AG09309 (cell line): ENCODE measurements at regions not wholly inside any gene's neighbourhood (a gene's known extent, or its start where the extent isn't known, plus 50 kb on each side); places are given as distances from the start of the nearest gene placed in this dataset.

ENCODE experiments used
- DNase-seq: peaks from one replicate; pipeline ENCODE4 v3.0.0-alpha.2; 2010; ENCODE audit warnings: low read depth
- H3K4me3 ChIP-seq: 2 replicates; pipeline ENCODE4 v1.5.1; 2011; ENCODE audit warnings: mild to moderate bottlenecking, low read depth, low read length, moderate library complexity; ENCODE audit not compliant: control insufficient read depth
- CTCF ChIP-seq: IDR thresholded peaks from 2 replicates; pipeline ENCODE4 v1.5.1; 2011; ENCODE audit warnings: mild to moderate bottlenecking, low read depth, low read length, inconsistent platforms; ENCODE audit not compliant: insufficient read depth, control insufficient read depth; ENCODE audit errors: missing control alignments

- no peak for TF ChIP-seq CTCF
- no peak for DNase-seq
- no peak overlapping the region for H3K4me3 ChIP-seq
Measured at GRCh38 chr5:87053146-87053545, 214.5 kb upstream of the RASA1 start.

- DNase-seq: no peak
- no peak for TF ChIP-seq CTCF
- H3K4me3 ChIP-seq: no peak overlapping the region
Measured at GRCh38 chr5:87054821-87055220, 212.9 kb upstream of the RASA1 start.

GRCh38 chr5:87061046-87061445 is 206.6 kb upstream of the RASA1 start:
- TF ChIP-seq CTCF: no peak
- H3K4me3 ChIP-seq: no peak overlapping the region
- DNase-seq: no peak

GRCh38 chr5:87069311-87069710 is 198.4 kb upstream of the RASA1 start:
- H3K4me3 ChIP-seq: no peak overlapping the region
- no peak for TF ChIP-seq CTCF
- DNase-seq: no peak

- peak; percentile 42 for DNase-seq
- peak; percentile 70 for TF ChIP-seq CTCF
- H3K4me3 ChIP-seq: no peak overlapping the region
Measured at GRCh38 chr5:87069974-87070608, 197.6 kb upstream of the RASA1 start.

GRCh38 chr5:87074072-87074471 is 193.6 kb upstream of the RASA1 start:
- no peak for DNase-seq
- H3K4me3 ChIP-seq: no peak overlapping the region
- no peak for TF ChIP-seq CTCF

GRCh38 chr5:87074934-87075541 is 192.6 kb upstream of the RASA1 start:
- TF ChIP-seq CTCF: no peak
- H3K4me3 ChIP-seq: no peak overlapping the region
- DNase-seq: no peak
